OCI-LY3 (cell line): ENCODE measurements at regions not wholly inside any gene's neighbourhood (a gene's known extent, or its start where the extent isn't known, plus 50 kb on each side); places are given as distances from the start of the nearest gene placed in this dataset.

Experiments used
- CTCF ChIP-seq: fragments of 200-600, 300-600 bp; sonication (generic); IDR thresholded peaks from 2 replicates; pipeline ENCODE4 v1.5.1; 2014; ENCODE audit warnings: antibody characterized with exemption, low read length, low read depth
- EZH2phosphoT487 ChIP-seq: fragments of 200-600 bp; shearing (Covaris generic); IDR thresholded peaks from 2 replicates; pipeline ENCODE4 v1.6.1; 2018; ENCODE audit warnings: antibody characterized with exemption, mixed run types, low read depth

- TF ChIP-seq CTCF (no peak), EZH2phosphoT487 (no peak)
These were observed 222.1 kb downstream of the STIM2 start for GRCh38 chr4:27082776-27083175.
